ENCODE measurements at regions not wholly inside any gene's neighbourhood (a gene's known extent, or its start where the extent isn't known, plus 50 kb on each side); places are given as distances from the start of the nearest gene placed in this dataset.

DNA sequence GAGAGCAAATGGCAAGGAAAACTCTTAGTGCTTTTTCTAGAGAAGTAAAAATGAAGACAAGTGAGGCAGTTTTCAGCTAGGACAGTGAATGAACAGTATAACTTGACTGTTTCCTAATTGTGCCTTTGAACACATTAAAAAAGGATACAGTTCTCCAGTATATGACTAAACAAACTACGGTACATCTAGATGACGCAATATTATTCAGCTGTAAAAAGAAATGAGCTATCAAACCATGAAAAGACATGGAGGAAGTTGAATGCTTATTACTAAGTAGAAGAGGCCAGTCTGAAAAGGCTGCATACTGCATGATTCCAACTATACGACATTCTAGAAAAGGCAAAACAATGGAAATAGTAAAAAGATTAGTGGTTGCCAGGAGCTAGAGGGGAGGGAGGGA is 206.3 kb downstream of the SIPA1L2 start:
- no peak overlapping the region for H3K4me2 ChIP-seq (ENCODE audit: low read length)
- H3F3A ChIP-seq (ENCODE audit: insufficient read depth, low read length, poor library complexity, severe bottlenecking), result no peaks in the 10 kb centered on the region
- no peaks in the 10 kb centered on the region for H3K9me2 ChIP-seq (ENCODE audit: insufficient read depth, low read length)
- no peak for TF ChIP-seq EP300 (conservative IDR thresholded peaks at IDR 0.05; ENCODE audit: poor library complexity, severe bottlenecking)
- no peak for TF ChIP-seq EZH2 (IDR thresholded peaks at IDR 0.05; ENCODE audit: borderline replicate concordance, insufficient read depth, low read length, poor library complexity, severe bottlenecking)
- TF ChIP-seq, protein P1, sequence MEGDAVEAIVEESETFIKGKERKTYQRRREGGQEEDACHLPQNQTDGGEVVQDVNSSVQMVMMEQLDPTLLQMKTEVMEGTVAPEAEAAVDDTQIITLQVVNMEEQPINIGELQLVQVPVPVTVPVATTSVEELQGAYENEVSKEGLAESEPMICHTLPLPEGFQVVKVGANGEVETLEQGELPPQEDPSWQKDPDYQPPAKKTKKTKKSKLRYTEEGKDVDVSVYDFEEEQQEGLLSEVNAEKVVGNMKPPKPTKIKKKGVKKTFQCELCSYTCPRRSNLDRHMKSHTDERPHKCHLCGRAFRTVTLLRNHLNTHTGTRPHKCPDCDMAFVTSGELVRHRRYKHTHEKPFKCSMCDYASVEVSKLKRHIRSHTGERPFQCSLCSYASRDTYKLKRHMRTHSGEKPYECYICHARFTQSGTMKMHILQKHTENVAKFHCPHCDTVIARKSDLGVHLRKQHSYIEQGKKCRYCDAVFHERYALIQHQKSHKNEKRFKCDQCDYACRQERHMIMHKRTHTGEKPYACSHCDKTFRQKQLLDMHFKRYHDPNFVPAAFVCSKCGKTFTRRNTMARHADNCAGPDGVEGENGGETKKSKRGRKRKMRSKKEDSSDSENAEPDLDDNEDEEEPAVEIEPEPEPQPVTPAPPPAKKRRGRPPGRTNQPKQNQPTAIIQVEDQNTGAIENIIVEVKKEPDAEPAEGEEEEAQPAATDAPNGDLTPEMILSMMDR (IDR thresholded peaks at IDR 0.05; ENCODE audit: poor library complexity, severe bottlenecking), result no peak
- no peak for TF ChIP-seq TAF1 (IDR thresholded peaks at IDR 0.05; ENCODE audit: low read depth)
- TF ChIP-seq MXI1 (conservative IDR thresholded peaks at IDR 0.05; ENCODE audit: poor library complexity, severe bottlenecking), result no peak
- TF ChIP-seq RAD21 (conservative IDR thresholded peaks at IDR 0.05), result no peak
- TF ChIP-seq POLR2AphosphoS5 (IDR thresholded peaks at IDR 0.05), result no peak
- TF ChIP-seq, protein P2, sequence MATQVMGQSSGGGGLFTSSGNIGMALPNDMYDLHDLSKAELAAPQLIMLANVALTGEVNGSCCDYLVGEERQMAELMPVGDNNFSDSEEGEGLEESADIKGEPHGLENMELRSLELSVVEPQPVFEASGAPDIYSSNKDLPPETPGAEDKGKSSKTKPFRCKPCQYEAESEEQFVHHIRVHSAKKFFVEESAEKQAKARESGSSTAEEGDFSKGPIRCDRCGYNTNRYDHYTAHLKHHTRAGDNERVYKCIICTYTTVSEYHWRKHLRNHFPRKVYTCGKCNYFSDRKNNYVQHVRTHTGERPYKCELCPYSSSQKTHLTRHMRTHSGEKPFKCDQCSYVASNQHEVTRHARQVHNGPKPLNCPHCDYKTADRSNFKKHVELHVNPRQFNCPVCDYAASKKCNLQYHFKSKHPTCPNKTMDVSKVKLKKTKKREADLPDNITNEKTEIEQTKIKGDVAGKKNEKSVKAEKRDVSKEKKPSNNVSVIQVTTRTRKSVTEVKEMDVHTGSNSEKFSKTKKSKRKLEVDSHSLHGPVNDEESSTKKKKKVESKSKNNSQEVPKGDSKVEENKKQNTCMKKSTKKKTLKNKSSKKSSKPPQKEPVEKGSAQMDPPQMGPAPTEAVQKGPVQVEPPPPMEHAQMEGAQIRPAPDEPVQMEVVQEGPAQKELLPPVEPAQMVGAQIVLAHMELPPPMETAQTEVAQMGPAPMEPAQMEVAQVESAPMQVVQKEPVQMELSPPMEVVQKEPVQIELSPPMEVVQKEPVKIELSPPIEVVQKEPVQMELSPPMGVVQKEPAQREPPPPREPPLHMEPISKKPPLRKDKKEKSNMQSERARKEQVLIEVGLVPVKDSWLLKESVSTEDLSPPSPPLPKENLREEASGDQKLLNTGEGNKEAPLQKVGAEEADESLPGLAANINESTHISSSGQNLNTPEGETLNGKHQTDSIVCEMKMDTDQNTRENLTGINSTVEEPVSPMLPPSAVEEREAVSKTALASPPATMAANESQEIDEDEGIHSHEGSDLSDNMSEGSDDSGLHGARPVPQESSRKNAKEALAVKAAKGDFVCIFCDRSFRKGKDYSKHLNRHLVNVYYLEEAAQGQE (IDR thresholded peaks at IDR 0.05; ENCODE audit: borderline replicate concordance), result no peak
- no peak for TF ChIP-seq SMC3 (conservative IDR thresholded peaks at IDR 0.05; ENCODE audit: poor library complexity)
- H3K27me3 ChIP-seq (ENCODE audit: insufficient read depth, low read depth, low read length), result no peaks in the 10 kb centered on the region
- no peaks in the 10 kb centered on the region for H3K79me2 ChIP-seq (replicated peaks; ENCODE audit: insufficient read depth, low read length)
- H3K9me3 ChIP-seq (ENCODE audit: low read length), result no peaks in the 10 kb centered on the region
- H3K36me3 ChIP-seq (ENCODE audit: insufficient read depth, low read length), result no peaks in the 10 kb centered on the region
- H3K9ac ChIP-seq (ENCODE audit: low read length), result no peak overlapping the region
- no peak overlapping the region for H3K4me3 ChIP-seq (ENCODE audit: low read length)
- H2AFZ ChIP-seq (ENCODE audit: low read depth, low read length), result no peak overlapping the region
- H3K27ac ChIP-seq (ENCODE audit: low read length), result no peak overlapping the region
- no peaks in the 10 kb centered on the region for H4K20me1 ChIP-seq (ENCODE audit: insufficient read depth)

DNA sequence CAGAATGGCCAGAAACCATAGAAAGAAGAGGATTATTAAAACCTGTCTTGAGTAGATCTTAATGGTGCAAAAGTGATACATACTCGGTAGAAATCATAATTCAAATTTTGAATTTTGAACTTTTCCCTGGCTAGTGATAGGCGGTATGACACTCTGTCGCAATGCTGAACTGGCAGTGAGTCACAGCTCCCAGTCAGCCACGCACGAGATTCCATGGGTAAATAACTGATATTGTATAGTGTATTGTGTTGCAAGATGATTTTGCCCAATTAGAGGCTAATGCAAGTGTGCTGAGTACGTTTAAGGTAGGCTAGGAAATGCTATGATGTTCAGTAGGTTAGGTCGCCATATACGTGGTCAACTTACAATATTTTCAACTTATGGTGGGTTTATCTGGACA is 207.0 kb downstream of the SIPA1L2 start:
- no peaks in the 10 kb centered on the region for H3F3A ChIP-seq (ENCODE audit: insufficient read depth, low read length, poor library complexity, severe bottlenecking)
- no peak overlapping the region for H3K9ac ChIP-seq (ENCODE audit: low read length)
- H3K27me3 ChIP-seq (ENCODE audit: insufficient read depth, low read depth, low read length), result no peaks in the 10 kb centered on the region
- no peak overlapping the region for H2AFZ ChIP-seq (ENCODE audit: low read depth, low read length)
- H3K4me2 ChIP-seq (ENCODE audit: low read length), result no peak overlapping the region
- H3K79me2 ChIP-seq (replicated peaks; ENCODE audit: insufficient read depth, low read length), result no peaks in the 10 kb centered on the region
- TF ChIP-seq SMC3 (conservative IDR thresholded peaks at IDR 0.05; ENCODE audit: poor library complexity) (no peak), EP300 (conservative IDR thresholded peaks at IDR 0.05; ENCODE audit: poor library complexity, severe bottlenecking) (no peak), POLR2AphosphoS5 (IDR thresholded peaks at IDR 0.05) (no peak), TAF1 (IDR thresholded peaks at IDR 0.05; ENCODE audit: low read depth) (no peak), RAD21 (conservative IDR thresholded peaks at IDR 0.05) (no peak), MXI1 (conservative IDR thresholded peaks at IDR 0.05; ENCODE audit: poor library complexity, severe bottlenecking) (no peak), EZH2 (IDR thresholded peaks at IDR 0.05; ENCODE audit: borderline replicate concordance, insufficient read depth, low read length, poor library complexity, severe bottlenecking) (no peak)
- TF ChIP-seq, protein P1 (IDR thresholded peaks at IDR 0.05; ENCODE audit: poor library complexity, severe bottlenecking), result no peak
- TF ChIP-seq, protein P2 (IDR thresholded peaks at IDR 0.05; ENCODE audit: borderline replicate concordance), result no peak
- H3K36me3 ChIP-seq (ENCODE audit: insufficient read depth, low read length), result no peaks in the 10 kb centered on the region
- H3K27ac ChIP-seq (ENCODE audit: low read length), result no peak overlapping the region
- H3K9me2 ChIP-seq (ENCODE audit: insufficient read depth, low read length), result no peaks in the 10 kb centered on the region
- H4K20me1 ChIP-seq (ENCODE audit: insufficient read depth), result no peaks in the 10 kb centered on the region
- no peak overlapping the region for H3K4me3 ChIP-seq (ENCODE audit: low read length)
- H3K9me3 ChIP-seq (ENCODE audit: low read length), result no peaks in the 10 kb centered on the region
